ENCODE measurements at regions not wholly inside any gene's neighbourhood (a gene's known extent, or its start where the extent isn't known, plus 50 kb on each side); places are given as distances from the start of the nearest gene placed in this dataset.

DNA sequence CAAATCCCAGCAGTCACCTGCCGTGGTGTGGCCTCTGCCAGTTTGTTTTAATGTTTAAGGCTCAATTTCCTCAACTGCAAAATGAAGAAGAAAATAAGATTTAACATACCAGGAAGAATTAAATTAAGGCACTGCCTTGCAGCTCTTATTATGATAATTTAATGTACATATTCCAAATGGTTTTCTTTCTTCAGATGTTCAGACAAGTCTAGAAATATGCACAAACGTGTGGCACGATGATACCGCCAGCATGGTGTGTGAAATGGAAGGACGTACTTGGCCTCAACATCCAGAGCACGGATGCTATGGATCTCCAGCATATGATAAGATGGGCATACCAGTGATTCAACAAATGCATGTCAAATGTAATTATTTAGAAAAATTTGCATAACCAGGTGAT is 959.4 kb upstream of the TMEM132C start (continued):
- TF ChIP-seq, protein P1, sequence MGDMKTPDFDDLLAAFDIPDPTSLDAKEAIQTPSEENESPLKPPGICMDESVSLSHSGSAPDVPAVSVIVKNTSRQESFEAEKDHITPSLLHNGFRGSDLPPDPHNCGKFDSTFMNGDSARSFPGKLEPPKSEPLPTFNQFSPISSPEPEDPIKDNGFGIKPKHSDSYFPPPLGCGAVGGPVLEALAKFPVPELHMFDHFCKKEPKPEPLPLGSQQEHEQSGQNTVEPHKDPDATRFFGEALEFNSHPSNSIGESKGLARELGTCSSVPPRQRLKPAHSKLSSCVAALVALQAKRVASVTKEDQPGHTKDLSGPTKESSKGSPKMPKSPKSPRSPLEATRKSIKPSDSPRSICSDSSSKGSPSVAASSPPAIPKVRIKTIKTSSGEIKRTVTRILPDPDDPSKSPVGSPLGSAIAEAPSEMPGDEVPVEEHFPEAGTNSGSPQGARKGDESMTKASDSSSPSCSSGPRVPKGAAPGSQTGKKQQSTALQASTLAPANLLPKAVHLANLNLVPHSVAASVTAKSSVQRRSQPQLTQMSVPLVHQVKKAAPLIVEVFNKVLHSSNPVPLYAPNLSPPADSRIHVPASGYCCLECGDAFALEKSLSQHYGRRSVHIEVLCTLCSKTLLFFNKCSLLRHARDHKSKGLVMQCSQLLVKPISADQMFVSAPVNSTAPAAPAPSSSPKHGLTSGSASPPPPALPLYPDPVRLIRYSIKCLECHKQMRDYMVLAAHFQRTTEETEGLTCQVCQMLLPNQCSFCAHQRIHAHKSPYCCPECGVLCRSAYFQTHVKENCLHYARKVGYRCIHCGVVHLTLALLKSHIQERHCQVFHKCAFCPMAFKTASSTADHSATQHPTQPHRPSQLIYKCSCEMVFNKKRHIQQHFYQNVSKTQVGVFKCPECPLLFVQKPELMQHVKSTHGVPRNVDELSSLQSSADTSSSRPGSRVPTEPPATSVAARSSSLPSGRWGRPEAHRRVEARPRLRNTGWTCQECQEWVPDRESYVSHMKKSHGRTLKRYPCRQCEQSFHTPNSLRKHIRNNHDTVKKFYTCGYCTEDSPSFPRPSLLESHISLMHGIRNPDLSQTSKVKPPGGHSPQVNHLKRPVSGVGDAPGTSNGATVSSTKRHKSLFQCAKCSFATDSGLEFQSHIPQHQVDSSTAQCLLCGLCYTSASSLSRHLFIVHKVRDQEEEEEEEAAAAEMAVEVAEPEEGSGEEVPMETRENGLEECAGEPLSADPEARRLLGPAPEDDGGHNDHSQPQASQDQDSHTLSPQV (IDR thresholded peaks at IDR 0.05), result no peak
- no peak for TF ChIP-seq ASH2L (IDR thresholded peaks at IDR 0.05; ENCODE audit: borderline replicate concordance, low read depth)
- TF ChIP-seq STAT3 (IDR thresholded peaks at IDR 0.05; ENCODE audit: low read depth, low read length), result no peak
- no peak for TF ChIP-seq ZBED1 (IDR thresholded peaks at IDR 0.05; ENCODE audit: borderline replicate concordance)
- TF ChIP-seq, protein P2, sequence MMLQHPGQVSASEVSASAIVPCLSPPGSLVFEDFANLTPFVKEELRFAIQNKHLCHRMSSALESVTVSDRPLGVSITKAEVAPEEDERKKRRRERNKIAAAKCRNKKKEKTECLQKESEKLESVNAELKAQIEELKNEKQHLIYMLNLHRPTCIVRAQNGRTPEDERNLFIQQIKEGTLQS (IDR thresholded peaks at IDR 0.05; ENCODE audit: borderline replicate concordance, extremely low read depth, low read depth, low read length), result no peak
- TF ChIP-seq SMAD5 (IDR thresholded peaks at IDR 0.05; ENCODE audit: low read depth), result no peak
- TF ChIP-seq ESRRA (IDR thresholded peaks at IDR 0.05; ENCODE audit: low read length), result no peak

DNA sequence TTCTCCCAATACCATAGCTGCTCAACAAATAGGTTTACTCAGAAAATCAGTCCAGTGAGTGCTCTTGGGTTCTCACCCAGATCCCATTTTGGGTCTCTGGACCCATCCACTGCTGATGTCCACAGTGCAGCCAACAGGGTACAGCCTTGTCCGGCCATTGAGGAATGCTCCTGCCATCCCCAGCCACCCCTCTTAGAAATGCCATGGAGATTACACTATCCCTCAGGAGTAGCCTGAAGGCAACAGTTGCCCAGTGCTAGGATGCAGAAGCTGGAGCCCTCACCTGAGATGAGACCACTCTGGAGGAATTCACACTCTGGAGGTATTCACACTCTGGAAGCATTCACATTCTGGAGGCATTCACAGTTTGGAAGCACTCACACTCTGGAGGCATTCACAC is 958.8 kb upstream of the TMEM132C start:
- no peak for DNase-seq (ENCODE audit: low read depth, low spot score)
- H3K9me3 ChIP-seq (replicated peaks; ENCODE audit: control insufficient read depth, insufficient read depth, low read length), result no peaks in the 10 kb centered on the region
- no peak overlapping the region for H3K4me2 ChIP-seq (ENCODE audit: control insufficient read depth, insufficient read depth)
- H3K36me3 ChIP-seq (ENCODE audit: control insufficient read depth in 2 of 2, insufficient read depth in 2 of 2, low read length in 1 of 2), result no peaks in the 10 kb centered on the region
- H3K4me3 ChIP-seq, result no peak overlapping the region
- ATAC-seq, result no peak
- in situ Hi-C loops (cut with MboI), result no loop called here
- no peaks in the 10 kb centered on the region for H4K20me1 ChIP-seq (ENCODE audit: control insufficient read depth, insufficient read depth)
- H3K79me2 ChIP-seq (ENCODE audit: control insufficient read depth, insufficient read depth, low read length), result no peaks in the 10 kb centered on the region
- intact Hi-C loops (cut with micrococcal nuclease; ENCODE audit: unreplicated experiment), result no loop called here
- H3K9ac ChIP-seq (ENCODE audit: control insufficient read depth, insufficient read depth, low read length), result no peak overlapping the region
- no peaks in the 10 kb centered on the region for H3K4me1 ChIP-seq (ENCODE audit: control insufficient read depth, insufficient read depth, low read length)
- H2AFZ ChIP-seq (ENCODE audit: control insufficient read depth, low read depth, low read length), result no peak overlapping the region
- CTCF ChIA-PET, result no interaction called here
- WGBS (ENCODE audit: insufficient coverage, insufficient replicate concordance, low lambda C conversion rate, missing lambda C conversion rate), result 12% methylated on average over 1 of the region's 1 CpG
- no peak overlapping the region for H3K27ac ChIP-seq (ENCODE audit: control insufficient read depth, insufficient read depth)
- POLR2A ChIA-PET, result no interaction called here
- no TSS peak for BruUV-seq (replicated peaks)
- no peaks in the 10 kb centered on the region for H3K27me3 ChIP-seq (replicated peaks in 1 of 2; ENCODE audit: control insufficient read depth in 2 of 2, insufficient read depth in 2 of 2, low read length in 1 of 2)
- no peak for TF ChIP-seq IKZF2 (IDR thresholded peaks at IDR 0.05)
- TF ChIP-seq ZNF622 (IDR thresholded peaks at IDR 0.05), result no peak
- no peak for TF ChIP-seq MYB (IDR thresholded peaks at IDR 0.05; ENCODE audit: borderline replicate concordance, low read depth, low read length)
- no peak for TF ChIP-seq RAD51 (IDR thresholded peaks at IDR 0.05)
- RAD21 ChIA-PET (ENCODE audit: unreplicated experiment), result no interaction called here
- no peak for FAIRE-seq
- SMC1A ChIA-PET (ENCODE audit: uncharacterized antibody, unreplicated experiment), result no interaction called here
